PC-3 (cell line): ENCODE measurements at regions not wholly inside any gene's neighbourhood (a gene's known extent, or its start where the extent isn't known, plus 50 kb on each side); places are given as distances from the start of the nearest gene placed in this dataset.

ENCODE experiments used
- CTCF ChIP-seq: fragments of 300-600 bp; sonication (generic); conservative IDR thresholded peaks from 2 replicates; pipeline ENCODE4 v1.5.1; 2017; ENCODE audit warnings: antibody characterized with exemption, low read depth, mild to moderate bottlenecking, low read length
- EZH2 ChIP-seq: fragments of 300-600 bp; sonication (generic); IDR thresholded peaks from one replicate; pipeline ENCODE4 v1.6.1; 2017; ENCODE audit warnings: antibody characterized with exemption, mild to moderate bottlenecking, low read length; ENCODE audit not compliant: unreplicated experiment
- EZH2phosphoT487 ChIP-seq: fragments of 300-600 bp; sonication (generic); IDR thresholded peaks from 2 replicates; pipeline ENCODE4 v1.6.1; 2018; ENCODE audit warnings: mild to moderate bottlenecking, antibody characterized with exemption, low read length, borderline replicate concordance

- no peak for TF ChIP-seq CTCF
- TF ChIP-seq EZH2phosphoT487, result no peak
- no peak for TF ChIP-seq EZH2
These were observed 93.6 kb upstream of the RORB start for GRCh38 chr9:74403581-74403980.
